CD14-positive monocyte (primary cell): ENCODE measurements at regions not wholly inside any gene's neighbourhood (a gene's known extent, or its start where the extent isn't known, plus 50 kb on each side); places are given as distances from the start of the nearest gene placed in this dataset.

Experiments used
- DNase-seq, 3 donors: peaks; one replicate each; pipeline ENCODE4 v3.0.0-alpha.2; 2011 to 2022
- H2AFZ ChIP-seq: 2 replicates; pipeline ENCODE4 v1.6.0; 2012; ENCODE audit warnings: mild to moderate bottlenecking, low read depth, low read length, inconsistent platforms; ENCODE audit not compliant: insufficient read depth, poor library complexity, severe bottlenecking
- H3K27ac ChIP-seq, 2 donors: 1 replicate in 1 of 2; 2 replicates in 1 of 2; pipeline ENCODE4 v1.5.1; 2012 to 2013; ENCODE audit warnings: low read length in 2 of 2, control low read depth in 1 of 2, inconsistent platforms in 1 of 2, low read depth in 1 of 2, mild to moderate bottlenecking in 1 of 2
- H3K27me3 ChIP-seq, 2 donors: one replicate each; pipeline versions ENCODE4 v1.6.0 to v1.6.1; 2011 to 2013; ENCODE audit warnings: low read length in 2 of 2; ENCODE audit not compliant: control insufficient read depth in 2 of 2, insufficient read depth in 2 of 2
- H3K36me3 ChIP-seq, 2 donors: replicated peaks in 1 of 2; 1 replicate in 1 of 2; 2 replicates in 1 of 2; pipeline versions ENCODE4 v1.5.1 to v1.6.1; 2012 to 2013; ENCODE audit warnings: low read length in 2 of 2, control low read depth in 1 of 2, inconsistent platforms in 1 of 2, mild to moderate bottlenecking in 1 of 2; ENCODE audit not compliant: insufficient read depth in 2 of 2, control insufficient read depth in 1 of 2
- H3K4me1 ChIP-seq, 2 donors: 1 replicate in 1 of 2; 2 replicates in 1 of 2; pipeline versions ENCODE4 v1.5.1 to v1.6.1; 2012 to 2013; ENCODE audit warnings: low read length in 2 of 2, control low read depth in 1 of 2, inconsistent platforms in 1 of 2, mild to moderate bottlenecking in 1 of 2, moderate library complexity in 1 of 2; ENCODE audit not compliant: insufficient read depth in 2 of 2, control insufficient read depth in 1 of 2
- H3K4me2 ChIP-seq: replicated peaks from 2 replicates; pipeline ENCODE3; 2012; ENCODE audit warnings: low read length, moderate library complexity, mild to moderate bottlenecking; ENCODE audit not compliant: poor library complexity, severe bottlenecking; ENCODE audit errors: extremely low read depth
- H3K4me3 ChIP-seq, 3 experiments: fragments of 200-600 bp in 1 of 3; sonication (generic) in 1 of 3; replicated peaks in 1 of 3; 1 replicate in 2 of 3; 2 replicates in 1 of 3; pipeline ENCODE4 v1.5.1; 2011 to 2013; ENCODE audit warnings: low read length in 3 of 3, mild to moderate bottlenecking in 3 of 3, control low read depth in 2 of 3, low read depth in 2 of 3, inconsistent platforms in 1 of 3, moderate library complexity in 1 of 3
- H3K79me2 ChIP-seq: 2 replicates; pipeline ENCODE4 v1.6.0; 2012; ENCODE audit warnings: mild to moderate bottlenecking, control low read depth, inconsistent platforms, low read length, moderate library complexity; ENCODE audit not compliant: insufficient read depth
- H3K9ac ChIP-seq: 2 replicates; pipeline ENCODE4 v1.6.0; 2017; ENCODE audit warnings: low read length, mild to moderate bottlenecking; ENCODE audit not compliant: insufficient read depth, poor library complexity, severe bottlenecking
- H3K9me3 ChIP-seq, 2 donors: replicated peaks in 1 of 2; 1 replicate in 1 of 2; 2 replicates in 1 of 2; pipeline versions ENCODE4 v1.5.1 to v1.6.1; 2012 to 2013; ENCODE audit warnings: low read length in 2 of 2, control low read depth in 1 of 2; ENCODE audit not compliant: control insufficient read depth in 1 of 2, insufficient read depth in 1 of 2
- H4K20me1 ChIP-seq: 2 replicates; pipeline ENCODE4 v1.6.0; 2012; ENCODE audit warnings: mild to moderate bottlenecking, low read length, control low read depth, moderate library complexity; ENCODE audit not compliant: insufficient read depth
- H3K27ac Mint-ChIP-seq, 7 donors: one replicate each; pipeline ENCODE4 v1.8.0; 2020; ENCODE audit warnings: mild to moderate bottlenecking in 7 of 7, mixed read lengths in 7 of 7, moderate library complexity in 6 of 7, inconsistent platforms in 2 of 7
- H3K27me3 Mint-ChIP-seq, 3 donors: one replicate each; pipeline ENCODE4 v1.8.0; 2021 to 2022; ENCODE audit warnings: low read depth in 3 of 3, mild to moderate bottlenecking in 3 of 3, mixed read lengths in 3 of 3, moderate library complexity in 3 of 3, inconsistent platforms in 1 of 3
- H3K36me3 Mint-ChIP-seq, 2 donors: one replicate each; pipeline ENCODE4 v1.8.0; 2020; ENCODE audit warnings: mixed read lengths in 2 of 2, inconsistent platforms in 1 of 2, mild to moderate bottlenecking in 1 of 2
- H3K4me1 Mint-ChIP-seq: one replicate; pipeline ENCODE4 v1.8.0; 2020; ENCODE audit warnings: mild to moderate bottlenecking, mixed read lengths
- H3K4me3 Mint-ChIP-seq, 2 donors: one replicate each; pipeline ENCODE4 v1.8.0; 2020; ENCODE audit warnings: mild to moderate bottlenecking in 2 of 2, mixed read lengths in 2 of 2, moderate library complexity in 1 of 2
- H3K9me3 Mint-ChIP-seq, 7 donors: one replicate each; pipeline ENCODE4 v1.8.0; 2020 to 2022; ENCODE audit warnings: mixed read lengths in 7 of 7, mild to moderate bottlenecking in 6 of 7, moderate library complexity in 6 of 7, inconsistent platforms in 2 of 7
- CTCF ChIP-seq: fragments of 200-600 bp; IDR thresholded peaks from one replicate; pipeline ENCODE4 v1.8.0; 2022; ENCODE audit warnings: antibody characterized with exemption, mild to moderate bottlenecking
- WGBS: methylation state at CpG from one replicate; pipeline ENCODE4 v1.1.5; 2013; ENCODE audit warnings: missing lambda C conversion rate; ENCODE audit not compliant: insufficient coverage; 5-methylcytosine and 5-hydroxymethylcytosine counted together
- intact Hi-C, 2 donors: fragments of 100-400 bp; cut with micrococcal nuclease; formaldehyde crosslinking; loops; one replicate each; pipeline versions ENCODE4 v1.15.0 to v1.15.1; 2023

- Histone ChIP-seq H4K20me1 (no peaks in the 10 kb centered on the region), H3K27me3 (no peaks in the 10 kb centered on the region), H3K27ac (no peak overlapping the region), H3K36me3 (no peaks in the 10 kb centered on the region), H3K4me2 (no peak overlapping the region), H3K9me3 (no peaks in the 10 kb centered on the region), H3K79me2 (no peaks in the 10 kb centered on the region), H2AFZ (no peak overlapping the region), H3K4me3 (no peak overlapping the region), H3K9ac (no peak overlapping the region), H3K4me1 (no peaks in the 10 kb centered on the region)
- Mint-ChIP-seq H3K36me3 (no peaks in the 10 kb centered on the region), H3K4me3 (no peak overlapping the region), H3K4me1 (no peaks in the 10 kb centered on the region), H3K27me3 (no peaks in the 10 kb centered on the region), H3K9me3 (peaks cover 0 to 7% (median 3%) of the 10 kb centered on the region in 7 donors), H3K27ac (no peak overlapping the region)
- intact Hi-C loops: no loop called here
- TF ChIP-seq CTCF: no peak
- no peak for DNase-seq
These were observed 413.9 kb downstream of the SLITRK5 start for GRCh38 chr13:88085036-88085435.

GRCh38 chr13:88086577-88086976, 415.4 kb downstream of the SLITRK5 start:
- no CpG with 5 or more reads among the region's 3 CpGs for WGBS
- Histone ChIP-seq H3K4me3 (no peak overlapping the region), H3K36me3 (no peaks in the 10 kb centered on the region), H3K27me3 (no peaks in the 10 kb centered on the region), H3K4me2 (no peak overlapping the region), H2AFZ (no peak overlapping the region), H3K9ac (no peak overlapping the region), H3K79me2 (no peaks in the 10 kb centered on the region), H3K9me3 (no peaks in the 10 kb centered on the region), H4K20me1 (no peaks in the 10 kb centered on the region), H3K4me1 (no peaks in the 10 kb centered on the region), H3K27ac (no peak overlapping the region)
- peaks cover 0 to 9% (median 6%) of the 10 kb centered on the region in 7 donors for H3K9me3 Mint-ChIP-seq
- TF ChIP-seq CTCF: no peak
- no peaks in the 10 kb centered on the region for H3K27me3 Mint-ChIP-seq
- H3K4me3 Mint-ChIP-seq: no peak overlapping the region
- no peaks in the 10 kb centered on the region for H3K4me1 Mint-ChIP-seq
- intact Hi-C loops: no loop called here
- H3K27ac Mint-ChIP-seq: no peak overlapping the region
- no peaks in the 10 kb centered on the region for H3K36me3 Mint-ChIP-seq
- no peak for DNase-seq
